OCI-LY7 (cell line): ENCODE measurements at regions not wholly inside any gene's neighbourhood (a gene's known extent, or its start where the extent isn't known, plus 50 kb on each side); places are given as distances from the start of the nearest gene placed in this dataset.

Experiments used
- BruUV-seq: library from RNA; stranded (reverse); fragments of 400-500 nt; replicated peaks from 2 replicates; lab custom pipeline; 2021; lab: Mats Ljungman, UMichigan
- CTCF ChIA-PET: fragments of 300-600 bp; sonication (Branson Sonifier 250); formaldehyde crosslinking; loops from one replicate; lab custom pipeline; 2022; ENCODE audit warnings: antibody characterized with exemption; ENCODE audit not compliant: unreplicated experiment; lab: Charles Lee
- POLR2A ChIA-PET: fragments of 300-600 bp; sonication (Branson Sonifier 250); formaldehyde crosslinking; loops from one replicate; lab custom pipeline; 2022; ENCODE audit warnings: antibody characterized with exemption; lab: Charles Lee
- DNase-seq: peaks from one replicate; pipeline ENCODE4 v3.0.0-alpha.2; 2015; ENCODE audit warnings: low spot score
- H2AFZ ChIP-seq: fragments of 200-600 bp; sonication (generic), shearing (Covaris generic); 2 replicates; pipeline ENCODE4 v1.6.1; 2014; ENCODE audit warnings: mild to moderate bottlenecking, antibody characterized with exemption, low read length, moderate library complexity
- H3K27ac ChIP-seq: fragments of 200-600 bp; sonication (generic); 2 replicates; pipeline ENCODE4 v1.5.1; 2014; ENCODE audit warnings: mixed run types, low read depth, mild to moderate bottlenecking, moderate library complexity, low read length, inconsistent platforms; ENCODE audit not compliant: poor library complexity, severe bottlenecking
- H3K36me3 ChIP-seq: fragments of 200-600 bp; sonication (generic); 2 replicates; pipeline ENCODE4 v1.6.1; 2014; ENCODE audit warnings: mild to moderate bottlenecking, antibody characterized with exemption, low read length, moderate library complexity, mixed read lengths; ENCODE audit not compliant: insufficient read depth
- H3K4me1 ChIP-seq: fragments of 200-600 bp; sonication (generic); 2 replicates; pipeline ENCODE4 v1.5.1; 2014; ENCODE audit warnings: mild to moderate bottlenecking, low read length; ENCODE audit not compliant: insufficient read depth, poor library complexity, severe bottlenecking
- H3K4me2 ChIP-seq: fragments of 200-600 bp; sonication (generic); 2 replicates; pipeline ENCODE4 v1.6.1; 2014; ENCODE audit warnings: mild to moderate bottlenecking, low read length
- H3K4me3 ChIP-seq: fragments of 200-600 bp; sonication (generic); 2 replicates; pipeline ENCODE4 v1.5.1; 2014; ENCODE audit warnings: mild to moderate bottlenecking, low read depth, low read length; ENCODE audit not compliant: poor library complexity, severe bottlenecking
- H3K79me2 ChIP-seq: fragments of 200-600 bp; sonication (generic); 2 replicates; pipeline ENCODE4 v1.6.1; 2016; ENCODE audit warnings: low read depth, mild to moderate bottlenecking, low read length, moderate library complexity, mixed read lengths; ENCODE audit not compliant: insufficient read depth
- H3K9me2 ChIP-seq: fragments of 200-600 bp; sonication (generic); 2 replicates; pipeline ENCODE4 v1.6.1; 2016; ENCODE audit warnings: mild to moderate bottlenecking, low read length, mixed read lengths; ENCODE audit not compliant: insufficient read depth
- H3K9me3 ChIP-seq: fragments of 200-600 bp; sonication (generic); 2 replicates; pipeline ENCODE4 v1.6.1; 2014; ENCODE audit warnings: mild to moderate bottlenecking, mixed run types, low read length, mixed read lengths
- H4K20me1 ChIP-seq: fragments of 200-600 bp; sonication (generic); 2 replicates; pipeline ENCODE4 v1.6.1; 2014; ENCODE audit warnings: mild to moderate bottlenecking, antibody characterized with exemption, low read length, moderate library complexity, mixed read lengths; ENCODE audit not compliant: insufficient read depth
- EZH2phosphoT487 ChIP-seq: fragments of 200-600 bp; sonication (generic); IDR thresholded peaks from 2 replicates; pipeline ENCODE4 v1.6.1; 2018; ENCODE audit warnings: low read depth, borderline replicate concordance, mild to moderate bottlenecking, mixed run types, antibody characterized with exemption, low read length, moderate library complexity, mixed read lengths
- intact Hi-C: fragments of 100-400 bp; cut with micrococcal nuclease; formaldehyde crosslinking; loops from one replicate; pipeline ENCODE4 v1.10.0; 2022; ENCODE audit not compliant: unreplicated experiment
- TF ChIP-seq, protein P1 (sequence below): fragments of 200-600 bp; sonication (generic); conservative IDR thresholded peaks from 2 replicates; pipeline ENCODE4 v1.5.1; 2014; ENCODE audit warnings: mild to moderate bottlenecking, antibody characterized with exemption, low read length, moderate library complexity, mixed read lengths

DNA sequence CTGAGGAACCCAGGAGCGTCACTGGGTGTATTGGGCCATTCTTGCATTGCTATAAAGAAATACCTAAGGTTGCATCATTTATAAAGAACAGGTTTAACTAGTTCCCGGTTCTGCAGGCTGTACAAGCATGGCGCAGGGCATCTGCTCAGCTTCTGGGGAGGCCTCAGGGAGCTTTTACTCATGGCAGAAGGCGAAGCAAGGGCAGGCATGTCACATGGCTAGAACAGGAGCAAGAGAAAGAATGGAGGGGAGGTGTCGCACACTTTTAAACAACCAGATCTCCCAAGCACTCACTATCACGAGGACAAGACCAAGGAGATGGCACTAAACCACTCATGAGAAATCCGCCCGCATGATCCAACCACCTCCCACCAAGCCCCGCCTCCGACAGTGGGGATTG, 65.2 kb downstream of the PSMG1 start:
- no TSS peak for BruUV-seq
- no peak overlapping the region for H3K27ac ChIP-seq
- H3K4me1 ChIP-seq = no peaks in the 10 kb centered on the region
- POLR2A ChIA-PET = no interaction called here
- no peak overlapping the region for H3K4me2 ChIP-seq
- no peaks in the 10 kb centered on the region for H3K79me2 ChIP-seq
- TF ChIP-seq, protein P1, sequence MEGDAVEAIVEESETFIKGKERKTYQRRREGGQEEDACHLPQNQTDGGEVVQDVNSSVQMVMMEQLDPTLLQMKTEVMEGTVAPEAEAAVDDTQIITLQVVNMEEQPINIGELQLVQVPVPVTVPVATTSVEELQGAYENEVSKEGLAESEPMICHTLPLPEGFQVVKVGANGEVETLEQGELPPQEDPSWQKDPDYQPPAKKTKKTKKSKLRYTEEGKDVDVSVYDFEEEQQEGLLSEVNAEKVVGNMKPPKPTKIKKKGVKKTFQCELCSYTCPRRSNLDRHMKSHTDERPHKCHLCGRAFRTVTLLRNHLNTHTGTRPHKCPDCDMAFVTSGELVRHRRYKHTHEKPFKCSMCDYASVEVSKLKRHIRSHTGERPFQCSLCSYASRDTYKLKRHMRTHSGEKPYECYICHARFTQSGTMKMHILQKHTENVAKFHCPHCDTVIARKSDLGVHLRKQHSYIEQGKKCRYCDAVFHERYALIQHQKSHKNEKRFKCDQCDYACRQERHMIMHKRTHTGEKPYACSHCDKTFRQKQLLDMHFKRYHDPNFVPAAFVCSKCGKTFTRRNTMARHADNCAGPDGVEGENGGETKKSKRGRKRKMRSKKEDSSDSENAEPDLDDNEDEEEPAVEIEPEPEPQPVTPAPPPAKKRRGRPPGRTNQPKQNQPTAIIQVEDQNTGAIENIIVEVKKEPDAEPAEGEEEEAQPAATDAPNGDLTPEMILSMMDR = no peak
- no peak for TF ChIP-seq EZH2phosphoT487
- intact Hi-C loops = no loop called here
- H3K9me2 ChIP-seq = no peaks in the 10 kb centered on the region
- H3K36me3 ChIP-seq = no peaks in the 10 kb centered on the region
- CTCF ChIA-PET = no interaction called here
- H4K20me1 ChIP-seq = no peaks in the 10 kb centered on the region
- H3K4me3 ChIP-seq = no peak overlapping the region
- H2AFZ ChIP-seq = no peak overlapping the region
- no peak for DNase-seq
- no peaks in the 10 kb centered on the region for H3K9me3 ChIP-seq

DNA sequence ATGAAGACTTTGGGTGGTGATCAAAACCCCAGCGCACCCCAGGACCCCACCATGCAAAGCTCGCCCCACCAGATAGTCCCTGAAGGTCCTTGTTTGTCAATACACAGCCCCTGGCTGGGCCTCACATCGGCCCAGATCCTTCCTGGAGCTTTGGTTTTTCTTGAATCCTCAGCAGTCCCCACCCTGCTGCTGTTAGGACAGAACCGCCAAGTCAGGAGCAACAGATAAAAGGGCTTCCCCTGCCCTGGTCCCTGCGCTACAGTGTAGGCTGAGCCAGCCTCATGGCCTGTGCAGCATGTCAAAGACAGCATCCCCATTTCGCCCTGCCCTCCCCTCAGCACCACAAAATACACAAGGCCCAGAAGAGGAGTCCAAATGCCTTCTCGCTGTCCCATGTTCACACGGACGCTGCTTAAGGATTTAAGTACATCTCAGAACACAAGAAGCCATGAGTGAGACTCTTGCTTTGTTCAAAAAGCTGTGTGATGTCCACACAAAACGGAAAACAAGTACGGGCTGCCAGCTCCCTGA, 65.7 kb downstream of the PSMG1 start:
- no TSS peak for BruUV-seq

More for the DNA sequence above, 65.7 kb downstream of the PSMG1 start:
- H3K9me2 ChIP-seq = no peaks in the 10 kb centered on the region
- no peaks in the 10 kb centered on the region for H3K36me3 ChIP-seq
- H3K4me2 ChIP-seq = no peak overlapping the region
- no peak overlapping the region for H3K4me3 ChIP-seq
- intact Hi-C loops = no loop called here
- no peaks in the 10 kb centered on the region for H3K9me3 ChIP-seq
- ChIA-PET POLR2A (no interaction called here), CTCF (no interaction called here)
- H2AFZ ChIP-seq = no peak overlapping the region
- no peak overlapping the region for H3K27ac ChIP-seq
- H4K20me1 ChIP-seq = no peaks in the 10 kb centered on the region
- no peaks in the 10 kb centered on the region for H3K79me2 ChIP-seq
- no peaks in the 10 kb centered on the region for H3K4me1 ChIP-seq
- DNase-seq = no peak
- TF ChIP-seq EZH2phosphoT487 = no peak
- TF ChIP-seq, protein P1 = no peak
